H1 (cell line): ENCODE measurements at regions not wholly inside any gene's neighbourhood (a gene's known extent, or its start where the extent isn't known, plus 50 kb on each side); places are given as distances from the start of the nearest gene placed in this dataset.

Experiments
- CTCF ChIA-PET: fragments of 300-600 bp; sonication (Branson Sonifier 250); formaldehyde crosslinking; loops from one replicate; lab custom pipeline; 2021; ENCODE audit not compliant: partially characterized antibody; lab: Charles Lee
- POLR2A ChIA-PET: fragments of 300-600 bp; sonication (Branson Sonifier 250); formaldehyde crosslinking; loops from one replicate; lab custom pipeline; 2021; ENCODE audit warnings: inconsistent platforms; ENCODE audit not compliant: partially characterized antibody; lab: Charles Lee
- DNase-seq, 2 experiments: peaks; one replicate each; pipeline versions ENCODE4 v3.0.0 to v3.0.0-alpha.2; 2010 to 2022; ENCODE audit warnings: low spot score in 2 of 2, low read depth in 1 of 2, mixed read lengths in 1 of 2
- FAIRE-seq: peaks from 2 replicates; lab custom pipeline; 2011; peaks lifted over from hg19 to GRCh38; lab: Jason Lieb, UNC
- H2AFZ ChIP-seq: 2 replicates; pipeline ENCODE4 v1.8.1; 2012; ENCODE audit warnings: low read length, inconsistent platforms
- H2AK5ac ChIP-seq: 2 replicates; pipeline ENCODE4 v1.6.1; 2013; ENCODE audit warnings: low read depth, low read length
- H2BK120ac ChIP-seq: replicated peaks from 2 replicates; pipeline ENCODE3; 2013; ENCODE audit warnings: low read depth, low read length, inconsistent platforms
- H2BK12ac ChIP-seq: 2 replicates; pipeline ENCODE4 v1.6.1; 2013; ENCODE audit warnings: low read depth, low read length
- H2BK15ac ChIP-seq: 2 replicates; pipeline ENCODE4 v1.6.1; 2013; ENCODE audit warnings: low read length
- H2BK20ac ChIP-seq: 2 replicates; pipeline ENCODE4 v1.6.1; 2013; ENCODE audit warnings: low read length
- H2BK5ac ChIP-seq: 2 replicates; pipeline ENCODE4 v1.6.1; 2013; ENCODE audit warnings: low read depth, low read length
- H3K14ac ChIP-seq: 2 replicates; pipeline ENCODE4 v1.6.1; 2013; ENCODE audit warnings: inconsistent platforms; ENCODE audit not compliant: insufficient read length
- H3K18ac ChIP-seq: 2 replicates; pipeline ENCODE4 v1.6.1; 2013; ENCODE audit warnings: low read length; ENCODE audit errors: extremely low read depth
- H3K23ac ChIP-seq: 2 replicates; pipeline ENCODE4 v1.6.1; 2013; ENCODE audit warnings: inconsistent platforms; ENCODE audit not compliant: insufficient read length
- H3K23me2 ChIP-seq: 2 replicates; pipeline ENCODE4 v1.6.1; 2013; ENCODE audit warnings: low read depth, low read length
- H3K27ac ChIP-seq: 2 replicates; pipeline ENCODE4 v1.6.1; 2011; ENCODE audit warnings: low read depth, low read length, inconsistent platforms
- H3K27me3 ChIP-seq, 4 experiments: replicated peaks in 1 of 4; 1 replicate in 1 of 4; 2 replicates in 3 of 4; pipeline versions ENCODE4 v1.6.1 to v1.8.1; 2011 to 2013; ENCODE audit warnings: low read length in 3 of 4, mild to moderate bottlenecking in 3 of 4, inconsistent platforms in 2 of 4, mixed read lengths in 2 of 4, moderate library complexity in 1 of 4; ENCODE audit not compliant: control insufficient read depth in 3 of 4, insufficient read depth in 3 of 4; ENCODE audit errors: extremely low read depth in 1 of 4
- H3K36me3 ChIP-seq, 4 experiments: 2 replicates each; pipeline versions ENCODE4 v1.6.1 to v1.8.1; 2011 to 2013; ENCODE audit warnings: mild to moderate bottlenecking in 4 of 4, low read length in 3 of 4, moderate library complexity in 2 of 4, control low read depth in 1 of 4, inconsistent platforms in 1 of 4; ENCODE audit not compliant: insufficient read depth in 4 of 4, control insufficient read depth in 2 of 4
- H3K4ac ChIP-seq: replicated peaks from 2 replicates; pipeline ENCODE3; 2013; ENCODE audit warnings: low read length, low read depth, mixed read lengths, inconsistent platforms; ENCODE audit not compliant: insufficient read length
- H3K4me1 ChIP-seq, 4 experiments: replicated peaks in 1 of 4; 1 replicate in 1 of 4; 2 replicates in 3 of 4; pipeline versions ENCODE4 v1.6.1 to v1.8.1; 2011 to 2013; ENCODE audit warnings: low read length in 3 of 4, inconsistent platforms in 2 of 4, mixed read lengths in 1 of 4; ENCODE audit not compliant: insufficient read depth in 4 of 4, control insufficient read depth in 3 of 4
- H3K4me2 ChIP-seq, 2 experiments: 2 replicates each; pipeline versions ENCODE4 v1.6.1 to v1.8.1; 2011 to 2013; ENCODE audit warnings: low read depth in 2 of 2, low read length in 2 of 2, control low read depth in 1 of 2, inconsistent platforms in 1 of 2, mild to moderate bottlenecking in 1 of 2; ENCODE audit not compliant: insufficient read depth in 1 of 2
- H3K4me3 ChIP-seq, 4 experiments: fragments of 200-600, 300-600 bp in 1 of 4; sonication (generic), shearing (Covaris generic), sonication (Bioruptor Twin) in 1 of 4; 2 replicates each; pipeline versions ENCODE4 v1.5.1 to v1.8.1; 2011 to 2016; ENCODE audit warnings: low read length in 4 of 4, low read depth in 3 of 4, control low read depth in 2 of 4, inconsistent platforms in 2 of 4, mild to moderate bottlenecking in 2 of 4, mixed read lengths in 1 of 4, moderate library complexity in 1 of 4; ENCODE audit not compliant: insufficient read depth in 2 of 4; ENCODE audit errors: extremely low read depth in 1 of 4
- H3K56ac ChIP-seq: replicated peaks from 2 replicates; pipeline ENCODE3; 2013; ENCODE audit warnings: low read depth, mild to moderate bottlenecking, mixed read lengths, low read length, inconsistent platforms; ENCODE audit not compliant: insufficient read length
- H3K79me1 ChIP-seq: 2 replicates; pipeline ENCODE4 v1.6.1; 2013; ENCODE audit warnings: low read depth, low read length, control low read depth
- H3K79me2 ChIP-seq, 2 experiments: 2 replicates each; pipeline versions ENCODE4 v1.6.1 to v1.8.1; 2012 to 2013; ENCODE audit warnings: low read length in 2 of 2, mild to moderate bottlenecking in 2 of 2, inconsistent platforms in 1 of 2; ENCODE audit not compliant: insufficient read depth in 2 of 2, control insufficient read depth in 1 of 2
- H3K9ac ChIP-seq, 4 experiments: replicated peaks in 1 of 4; 1 replicate in 1 of 4; 2 replicates in 3 of 4; pipeline versions ENCODE4 v1.6.1 to v1.8.1; 2011 to 2013; ENCODE audit warnings: low read depth in 3 of 4, low read length in 3 of 4, control low read depth in 2 of 4, mild to moderate bottlenecking in 2 of 4, moderate library complexity in 2 of 4, inconsistent platforms in 1 of 4; ENCODE audit errors: extremely low read depth in 1 of 4
- H3K9me3 ChIP-seq, 2 experiments: 2 replicates each; pipeline versions ENCODE4 v1.6.1 to v1.8.1; 2012 to 2013; ENCODE audit warnings: mild to moderate bottlenecking in 2 of 2, moderate library complexity in 2 of 2, control low read depth in 1 of 2, inconsistent platforms in 1 of 2, low read depth in 1 of 2, low read length in 1 of 2, mixed read lengths in 1 of 2; ENCODE audit not compliant: insufficient read depth in 2 of 2
- H4K20me1 ChIP-seq, 2 experiments: replicated peaks in 1 of 2; 2 replicates each; pipeline versions ENCODE3 to v1.8.1; 2011 to 2013; ENCODE audit warnings: inconsistent platforms in 2 of 2, low read length in 2 of 2, mild to moderate bottlenecking in 1 of 2; ENCODE audit not compliant: insufficient read depth in 2 of 2, control insufficient read depth in 1 of 2
- H4K5ac ChIP-seq: 2 replicates; pipeline ENCODE4 v1.6.1; 2013; ENCODE audit warnings: low read length, low read depth, mixed read lengths, inconsistent platforms; ENCODE audit not compliant: insufficient read length
- H4K8ac ChIP-seq: 2 replicates; pipeline ENCODE4 v1.8.0; 2013; ENCODE audit warnings: mild to moderate bottlenecking, moderate library complexity, low read length, inconsistent platforms; ENCODE audit not compliant: insufficient read depth; ENCODE audit errors: extremely low read depth
- H4K91ac ChIP-seq: replicated peaks from 2 replicates; pipeline ENCODE3; 2013; ENCODE audit warnings: low read length, mixed read lengths, inconsistent platforms; ENCODE audit not compliant: insufficient read length
- ATF3 ChIP-seq: IDR thresholded peaks from 2 replicates; pipeline ENCODE4 v1.6.1; 2011; ENCODE audit warnings: low read depth, mild to moderate bottlenecking, low read length; ENCODE audit not compliant: insufficient read depth
- BACH1 ChIP-seq: IDR thresholded peaks from 2 replicates; pipeline ENCODE4 v1.6.1; 2012; ENCODE audit warnings: low read length, improper control_type of control experiment
- CBX8 ChIP-seq: fragments of 300-800, 300-1000 bp; sonication (generic); IDR thresholded peaks from 2 replicates; pipeline ENCODE4 v1.7.1; 2016; ENCODE audit warnings: low read depth, low read length, borderline replicate concordance
- CHD1 ChIP-seq: IDR thresholded peaks from 2 replicates; pipeline ENCODE4 v1.6.1; 2012; ENCODE audit warnings: low read depth, low read length, improper control_type of control experiment
- CHD2 ChIP-seq: IDR thresholded peaks from 2 replicates; pipeline ENCODE4 v1.6.1; 2012; ENCODE audit warnings: low read length, improper control_type of control experiment
- JUN ChIP-seq: IDR thresholded peaks from 2 replicates; pipeline ENCODE4 v1.6.1; 2011; ENCODE audit warnings: low read depth, mild to moderate bottlenecking, improper control_type of control experiment, low read length
- KDM4A ChIP-seq: IDR thresholded peaks from one replicate; pipeline ENCODE4 v1.7.1; 2012; ENCODE audit warnings: low read depth, mild to moderate bottlenecking, moderate library complexity, low read length, inconsistent platforms; ENCODE audit not compliant: severe bottlenecking
- MAFK ChIP-seq: IDR thresholded peaks from 2 replicates; pipeline ENCODE4 v1.6.1; 2012; ENCODE audit warnings: low read depth, mild to moderate bottlenecking, improper control_type of control experiment, low read length
- NRF1 ChIP-seq: IDR thresholded peaks from 2 replicates; pipeline ENCODE4 v1.6.1; 2011; ENCODE audit warnings: mild to moderate bottlenecking, low read depth, low read length, improper control_type of control experiment
- PHF8 ChIP-seq: fragments of 200-600 bp; sonication (generic); conservative IDR thresholded peaks from 2 replicates; pipeline ENCODE4 v1.7.1; 2012; ENCODE audit warnings: low read depth, mild to moderate bottlenecking, inconsistent platforms, low read length, moderate library complexity
- POLR2AphosphoS5 ChIP-seq: IDR thresholded peaks from 2 replicates; pipeline ENCODE4 v1.6.1; 2011; ENCODE audit warnings: low read depth, low read length
- RBBP5 ChIP-seq: IDR thresholded peaks from 2 replicates; pipeline ENCODE4 v1.7.1; 2012; ENCODE audit warnings: low read depth, mild to moderate bottlenecking, inconsistent platforms, low read length, moderate library complexity, borderline replicate concordance
- SAP30 ChIP-seq: fragments of 300-600 bp; sonication (generic); IDR thresholded peaks from 2 replicates; pipeline ENCODE4 v1.7.1; 2012; ENCODE audit warnings: low read length, moderate library complexity, mild to moderate bottlenecking, inconsistent platforms; ENCODE audit not compliant: insufficient read depth, insufficient replicate concordance
- SIRT6 ChIP-seq: IDR thresholded peaks from one replicate; pipeline ENCODE4 v1.7.1; 2012; ENCODE audit warnings: low read length, inconsistent platforms
- SP1 ChIP-seq: IDR thresholded peaks from 2 replicates; pipeline ENCODE4 v1.6.1; 2011; ENCODE audit warnings: low read depth, low read length
- SP4 ChIP-seq: IDR thresholded peaks from 2 replicates; pipeline ENCODE4 v1.6.1; 2012; ENCODE audit warnings: low read length, inconsistent platforms
- WGBS, 2 experiments: shearing (Covaris generic) in 1 of 2; methylation state at CpG; one replicate each; pipeline versions ENCODE4 v1.1.6 to v1.1.7; 2013 to 2015; ENCODE audit warnings: low lambda C conversion rate in 2 of 2, mixed read lengths in 2 of 2, inconsistent platforms in 1 of 2, low coverage in 1 of 2, missing lambda C conversion rate in 1 of 2; ENCODE audit not compliant: insufficient replicate concordance in 2 of 2, insufficient coverage in 1 of 2, insufficient read length in 1 of 2; ENCODE audit errors: extremely low coverage in 1 of 2, missing lambda C conversion rate in 1 of 2; 5-methylcytosine and 5-hydroxymethylcytosine counted together

DNA sequence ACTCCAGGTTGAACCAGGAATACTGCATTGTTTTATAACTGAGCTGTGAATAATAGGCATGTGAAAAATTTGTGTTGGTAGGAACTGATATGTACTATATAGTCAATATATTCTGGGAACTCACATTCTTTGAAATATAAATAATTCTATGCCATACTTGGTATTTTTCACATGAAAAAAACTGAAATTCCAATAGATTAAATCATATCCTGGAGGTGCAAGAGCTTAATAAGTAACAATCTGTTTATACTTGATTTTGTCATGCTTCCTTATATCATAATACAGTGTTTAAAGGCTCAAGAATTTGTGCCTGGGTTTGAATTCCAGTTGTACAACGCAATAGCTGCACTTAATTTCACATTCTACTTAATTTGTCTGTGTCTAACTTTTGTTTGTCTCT is 387.0 kb downstream of the USP25 start:
- Histone ChIP-seq H2BK20ac (no peak overlapping the region), H4K5ac (no peak overlapping the region), H3K27ac (no peak overlapping the region), H2BK5ac (no peak overlapping the region), H4K91ac (no peak overlapping the region), H3K27me3 (no peaks in the 10 kb centered on the region), H2BK15ac (no peak overlapping the region), H3K4me3 (no peak overlapping the region), H3K9me3 (no peaks in the 10 kb centered on the region), H2BK120ac (no peak overlapping the region), H3K23me2 (no peaks in the 10 kb centered on the region), H3K79me2 (no peaks in the 10 kb centered on the region), H3K36me3 (no peaks in the 10 kb centered on the region), H3K4me2 (no peak overlapping the region), H4K8ac (no peak overlapping the region), H2AFZ (no peak overlapping the region), H3K56ac (no peak overlapping the region), H4K20me1 (no peaks in the 10 kb centered on the region), H3K23ac (no peak overlapping the region), H2BK12ac (no peak overlapping the region), H3K4ac (no peak overlapping the region), H3K4me1 (no peaks in the 10 kb centered on the region), H3K14ac (no peak overlapping the region), H3K79me1 (no peaks in the 10 kb centered on the region), H3K18ac (no peak overlapping the region), H3K9ac (no peak overlapping the region), H2AK5ac (no peak overlapping the region)
- WGBS, 2 experiments, result 93% methylated on average over 1 of the region's 1 CpG; no CpG with 5 or more reads in 1 of the 2 experiments
- CTCF ChIA-PET, result interaction anchor here (0.9 kb wide), 1 partner anchor 173 kb away, joined by 3 read pairs; no protein-coding TSS in a partner anchor
- DNase-seq (no peak), FAIRE-seq (no peak)
- POLR2A ChIA-PET, result no interaction called here
- TF ChIP-seq BACH1 (no peak), JUN (no peak), ATF3 (no peak), RBBP5 (no peak), SP1 (no peak), MAFK (no peak), KDM4A (no peak), SAP30 (no peak), CHD1 (no peak), SP4 (no peak), PHF8 (no peak), CHD2 (no peak), NRF1 (no peak), CBX8 (no peak), SIRT6 (no peak), POLR2AphosphoS5 (no peak)
